ENCODE measurements at regions not wholly inside any gene's neighbourhood (a gene's known extent, or its start where the extent isn't known, plus 50 kb on each side); places are given as distances from the start of the nearest gene placed in this dataset.

DNA sequence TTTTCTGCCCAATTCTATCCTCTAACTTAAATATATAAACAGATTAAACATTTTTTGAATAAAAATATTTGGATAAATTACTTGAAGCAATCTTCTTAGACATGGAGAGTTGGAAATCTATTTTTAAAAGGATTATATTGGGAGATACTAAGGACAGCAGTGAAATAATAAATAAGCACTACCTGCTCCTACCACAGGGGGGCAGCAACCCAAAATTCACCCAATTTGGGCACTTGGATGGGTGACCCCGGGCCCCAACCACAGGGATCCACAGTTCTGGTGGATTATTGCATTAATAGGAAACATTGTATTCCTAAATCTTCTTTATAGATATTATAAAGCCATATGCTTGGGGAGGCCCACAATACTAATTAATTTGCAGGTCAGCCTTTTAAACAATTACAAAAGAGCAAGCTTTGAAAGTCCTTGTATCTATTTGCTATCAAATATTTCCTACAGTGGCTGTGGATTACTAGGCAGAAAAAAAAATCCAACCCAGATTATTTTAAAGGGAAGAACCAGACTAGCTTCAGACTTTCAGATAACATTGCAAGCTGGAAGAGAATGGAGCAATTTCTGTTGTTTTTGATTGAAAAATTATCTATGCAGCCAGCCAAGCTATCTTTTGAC is 66.4 kb upstream of the PDE10A start (continued):
- TF ChIP-seq, protein P1, sequence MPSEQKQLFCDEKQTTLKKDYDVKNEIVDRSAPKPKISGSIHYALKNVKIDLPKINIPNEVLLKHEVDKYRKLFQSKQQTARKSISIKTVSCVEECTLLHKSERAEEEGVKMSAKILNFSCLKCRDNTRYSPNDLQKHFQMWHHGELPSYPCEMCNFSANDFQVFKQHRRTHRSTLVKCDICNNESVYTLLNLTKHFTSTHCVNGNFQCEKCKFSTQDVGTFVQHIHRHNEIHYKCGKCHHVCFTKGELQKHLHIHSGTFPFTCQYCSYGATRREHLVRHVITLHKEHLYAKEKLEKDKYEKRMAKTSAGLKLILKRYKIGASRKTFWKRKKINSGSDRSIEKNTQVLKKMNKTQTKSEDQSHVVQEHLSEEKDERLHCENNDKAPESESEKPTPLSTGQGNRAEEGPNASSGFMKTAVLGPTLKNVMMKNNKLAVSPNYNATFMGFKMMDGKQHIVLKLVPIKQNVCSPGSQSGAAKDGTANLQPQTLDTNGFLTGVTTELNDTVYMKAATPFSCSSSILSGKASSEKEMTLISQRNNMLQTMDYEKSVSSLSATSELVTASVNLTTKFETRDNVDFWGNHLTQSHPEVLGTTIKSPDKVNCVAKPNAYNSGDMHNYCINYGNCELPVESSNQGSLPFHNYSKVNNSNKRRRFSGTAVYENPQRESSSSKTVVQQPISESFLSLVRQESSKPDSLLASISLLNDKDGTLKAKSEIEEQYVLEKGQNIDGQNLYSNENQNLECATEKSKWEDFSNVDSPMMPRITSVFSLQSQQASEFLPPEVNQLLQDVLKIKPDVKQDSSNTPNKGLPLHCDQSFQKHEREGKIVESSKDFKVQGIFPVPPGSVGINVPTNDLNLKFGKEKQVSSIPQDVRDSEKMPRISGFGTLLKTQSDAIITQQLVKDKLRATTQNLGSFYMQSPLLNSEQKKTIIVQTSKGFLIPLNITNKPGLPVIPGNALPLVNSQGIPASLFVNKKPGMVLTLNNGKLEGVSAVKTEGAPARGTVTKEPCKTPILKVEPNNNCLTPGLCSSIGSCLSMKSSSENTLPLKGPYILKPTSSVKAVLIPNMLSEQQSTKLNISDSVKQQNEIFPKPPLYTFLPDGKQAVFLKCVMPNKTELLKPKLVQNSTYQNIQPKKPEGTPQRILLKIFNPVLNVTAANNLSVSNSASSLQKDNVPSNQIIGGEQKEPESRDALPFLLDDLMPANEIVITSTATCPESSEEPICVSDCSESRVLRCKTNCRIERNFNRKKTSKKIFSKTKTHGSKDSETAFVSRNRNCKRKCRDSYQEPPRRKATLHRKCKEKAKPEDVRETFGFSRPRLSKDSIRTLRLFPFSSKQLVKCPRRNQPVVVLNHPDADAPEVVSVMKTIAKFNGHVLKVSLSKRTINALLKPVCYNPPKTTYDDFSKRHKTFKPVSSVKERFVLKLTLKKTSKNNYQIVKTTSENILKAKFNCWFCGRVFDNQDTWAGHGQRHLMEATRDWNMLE (tag by site-specific recombination; conservative IDR thresholded peaks at IDR 0.05; ENCODE audit: low read depth), result no peak
- TF ChIP-seq, protein P2, sequence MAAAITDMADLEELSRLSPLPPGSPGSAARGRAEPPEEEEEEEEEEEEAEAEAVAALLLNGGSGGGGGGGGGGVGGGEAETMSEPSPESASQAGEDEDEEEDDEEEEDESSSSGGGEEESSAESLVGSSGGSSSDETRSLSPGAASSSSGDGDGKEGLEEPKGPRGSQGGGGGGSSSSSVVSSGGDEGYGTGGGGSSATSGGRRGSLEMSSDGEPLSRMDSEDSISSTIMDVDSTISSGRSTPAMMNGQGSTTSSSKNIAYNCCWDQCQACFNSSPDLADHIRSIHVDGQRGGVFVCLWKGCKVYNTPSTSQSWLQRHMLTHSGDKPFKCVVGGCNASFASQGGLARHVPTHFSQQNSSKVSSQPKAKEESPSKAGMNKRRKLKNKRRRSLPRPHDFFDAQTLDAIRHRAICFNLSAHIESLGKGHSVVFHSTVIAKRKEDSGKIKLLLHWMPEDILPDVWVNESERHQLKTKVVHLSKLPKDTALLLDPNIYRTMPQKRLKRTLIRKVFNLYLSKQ (tag by site-specific recombination; IDR thresholded peaks at IDR 0.05; ENCODE audit: borderline replicate concordance), result no peak
- TF ChIP-seq ZNF114 (tag by site-specific recombination; IDR thresholded peaks at IDR 0.05), result no peak
- no peak for TF ChIP-seq ZNF558 (tag by site-specific recombination; IDR thresholded peaks at IDR 0.05)
- TF ChIP-seq ZNF561 (tag by site-specific recombination; IDR thresholded peaks at IDR 0.05; ENCODE audit: borderline replicate concordance), result no peak
- TF ChIP-seq ZNF433 (tag by site-specific recombination; IDR thresholded peaks at IDR 0.05; ENCODE audit: low read depth), result no peak
- no peak for TF ChIP-seq ZNF830 (tag by site-specific recombination; IDR thresholded peaks at IDR 0.05; ENCODE audit: low read depth)
- TF ChIP-seq ZNF76 (tag by site-specific recombination; IDR thresholded peaks at IDR 0.05; ENCODE audit: borderline replicate concordance, low read depth), result no peak
- no peak for TF ChIP-seq ZNF664 (tag by site-specific recombination; IDR thresholded peaks at IDR 0.05)
- TF ChIP-seq ZNF677 (tag by site-specific recombination; IDR thresholded peaks at IDR 0.05), result no peak
- TF ChIP-seq, protein P3, sequence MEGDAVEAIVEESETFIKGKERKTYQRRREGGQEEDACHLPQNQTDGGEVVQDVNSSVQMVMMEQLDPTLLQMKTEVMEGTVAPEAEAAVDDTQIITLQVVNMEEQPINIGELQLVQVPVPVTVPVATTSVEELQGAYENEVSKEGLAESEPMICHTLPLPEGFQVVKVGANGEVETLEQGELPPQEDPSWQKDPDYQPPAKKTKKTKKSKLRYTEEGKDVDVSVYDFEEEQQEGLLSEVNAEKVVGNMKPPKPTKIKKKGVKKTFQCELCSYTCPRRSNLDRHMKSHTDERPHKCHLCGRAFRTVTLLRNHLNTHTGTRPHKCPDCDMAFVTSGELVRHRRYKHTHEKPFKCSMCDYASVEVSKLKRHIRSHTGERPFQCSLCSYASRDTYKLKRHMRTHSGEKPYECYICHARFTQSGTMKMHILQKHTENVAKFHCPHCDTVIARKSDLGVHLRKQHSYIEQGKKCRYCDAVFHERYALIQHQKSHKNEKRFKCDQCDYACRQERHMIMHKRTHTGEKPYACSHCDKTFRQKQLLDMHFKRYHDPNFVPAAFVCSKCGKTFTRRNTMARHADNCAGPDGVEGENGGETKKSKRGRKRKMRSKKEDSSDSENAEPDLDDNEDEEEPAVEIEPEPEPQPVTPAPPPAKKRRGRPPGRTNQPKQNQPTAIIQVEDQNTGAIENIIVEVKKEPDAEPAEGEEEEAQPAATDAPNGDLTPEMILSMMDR (tag by site-specific recombination; IDR thresholded peaks at IDR 0.05), result 0 out of 2 replicates have a peak, but pooled peaks have one; percentile 26
- no peak for TF ChIP-seq ZBTB48 (tag by site-specific recombination; IDR thresholded peaks at IDR 0.05)
- TF ChIP-seq ZNF560 (tag by site-specific recombination; IDR thresholded peaks at IDR 0.05; ENCODE audit: borderline replicate concordance), result no peak
- no peak for TF ChIP-seq ZNF16 (tag by site-specific recombination; IDR thresholded peaks at IDR 0.05; ENCODE audit: low read depth)
- no peak for TF ChIP-seq KLF16 (tag by site-specific recombination; IDR thresholded peaks at IDR 0.05)
- TF ChIP-seq ZNF248 (tag by site-specific recombination; IDR thresholded peaks at IDR 0.05), result no peak
- TF ChIP-seq SP3 (tag by site-specific recombination; IDR thresholded peaks at IDR 0.05), result no peak
- TF ChIP-seq ZNF121 (tag by site-specific recombination; IDR thresholded peaks at IDR 0.05), result no peak
- no peak for TF ChIP-seq ZNF223 (tag by site-specific recombination; IDR thresholded peaks at IDR 0.05)
- TF ChIP-seq, protein P4, sequence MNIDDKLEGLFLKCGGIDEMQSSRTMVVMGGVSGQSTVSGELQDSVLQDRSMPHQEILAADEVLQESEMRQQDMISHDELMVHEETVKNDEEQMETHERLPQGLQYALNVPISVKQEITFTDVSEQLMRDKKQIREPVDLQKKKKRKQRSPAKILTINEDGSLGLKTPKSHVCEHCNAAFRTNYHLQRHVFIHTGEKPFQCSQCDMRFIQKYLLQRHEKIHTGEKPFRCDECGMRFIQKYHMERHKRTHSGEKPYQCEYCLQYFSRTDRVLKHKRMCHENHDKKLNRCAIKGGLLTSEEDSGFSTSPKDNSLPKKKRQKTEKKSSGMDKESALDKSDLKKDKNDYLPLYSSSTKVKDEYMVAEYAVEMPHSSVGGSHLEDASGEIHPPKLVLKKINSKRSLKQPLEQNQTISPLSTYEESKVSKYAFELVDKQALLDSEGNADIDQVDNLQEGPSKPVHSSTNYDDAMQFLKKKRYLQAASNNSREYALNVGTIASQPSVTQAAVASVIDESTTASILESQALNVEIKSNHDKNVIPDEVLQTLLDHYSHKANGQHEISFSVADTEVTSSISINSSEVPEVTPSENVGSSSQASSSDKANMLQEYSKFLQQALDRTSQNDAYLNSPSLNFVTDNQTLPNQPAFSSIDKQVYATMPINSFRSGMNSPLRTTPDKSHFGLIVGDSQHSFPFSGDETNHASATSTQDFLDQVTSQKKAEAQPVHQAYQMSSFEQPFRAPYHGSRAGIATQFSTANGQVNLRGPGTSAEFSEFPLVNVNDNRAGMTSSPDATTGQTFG (tag by site-specific recombination; IDR thresholded peaks at IDR 0.05; ENCODE audit: borderline replicate concordance), result no peak
- no peak for TF ChIP-seq ZNF791 (tag by site-specific recombination; IDR thresholded peaks at IDR 0.05)
- no peak for TF ChIP-seq ZNF292 (tag by site-specific recombination; IDR thresholded peaks at IDR 0.05; ENCODE audit: borderline replicate concordance, low read depth)
- TF ChIP-seq ZNF157 (tag by site-specific recombination; IDR thresholded peaks at IDR 0.05), result no peak
- no peak for TF ChIP-seq ZBTB17 (tag by site-specific recombination; IDR thresholded peaks at IDR 0.05)
- peak; percentile 42 for TF ChIP-seq ZNF654 (tag by site-specific recombination; IDR thresholded peaks at IDR 0.05; ENCODE audit: low read depth)
- TF ChIP-seq, protein P5, sequence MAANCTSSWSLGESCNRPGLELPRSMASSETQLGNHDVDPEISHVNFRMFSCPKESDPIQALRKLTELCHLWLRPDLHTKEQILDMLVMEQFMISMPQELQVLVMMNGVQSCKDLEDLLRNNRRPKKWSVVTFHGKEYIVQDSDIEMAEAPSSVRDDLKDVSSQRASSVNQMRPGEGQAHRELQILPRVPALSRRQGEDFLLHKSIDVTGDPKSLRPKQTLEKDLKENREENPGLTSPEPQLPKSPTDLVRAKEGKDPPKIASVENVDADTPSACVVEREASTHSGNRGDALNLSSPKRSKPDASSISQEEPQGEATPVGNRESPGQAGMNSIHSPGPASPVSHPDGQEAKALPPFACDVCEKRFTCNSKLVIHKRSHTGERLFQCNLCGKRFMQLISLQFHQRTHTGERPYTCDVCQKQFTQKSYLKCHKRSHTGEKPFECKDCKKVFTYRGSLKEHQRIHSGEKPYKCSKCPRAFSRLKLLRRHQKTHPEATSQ (tag by site-specific recombination; IDR thresholded peaks at IDR 0.05), result no peak
- TF ChIP-seq ZNF514 (tag by site-specific recombination; IDR thresholded peaks at IDR 0.05), result no peak
- no peak for TF ChIP-seq ZBTB21 (tag by site-specific recombination; IDR thresholded peaks at IDR 0.05)
- TF ChIP-seq ZBTB1 (tag by site-specific recombination; IDR thresholded peaks at IDR 0.05), result no peak

Measured in HEK293 (cell line).